Astrocyte (in vitro differentiated cells and primary cell): ENCODE measurements at regions not wholly inside any gene's neighbourhood (a gene's known extent, or its start where the extent isn't known, plus 50 kb on each side); places are given as distances from the start of the nearest gene placed in this dataset.
"Not testable (repeated sequence)": the region's sequence is repeated elsewhere in the genome, so short reads cannot be mapped to it uniquely, and the experiment has no call there.

Experiments used
- DNase-seq: peaks from one replicate; pipeline ENCODE4 v3.0.0-alpha.2; 2010; ENCODE audit warnings: low read depth
- FAIRE-seq: peaks from 2 replicates; lab custom pipeline; 2011; peaks lifted over from hg19 to GRCh38; lab: Jason Lieb, UNC
- H2AFZ ChIP-seq: 2 replicates; pipeline ENCODE4 v1.6.0; 2012; ENCODE audit warnings: low read depth, low read length, inconsistent platforms
- H3K27ac ChIP-seq: 2 replicates; pipeline ENCODE4 v1.5.1; 2011; ENCODE audit warnings: low read depth, low read length, inconsistent platforms
- H3K27me3 ChIP-seq: 2 replicates; pipeline ENCODE4 v1.6.0; 2011; ENCODE audit warnings: low read length, inconsistent platforms; ENCODE audit not compliant: insufficient read depth
- H3K36me3 ChIP-seq: 2 replicates; pipeline ENCODE4 v1.5.1; 2011; ENCODE audit warnings: low read length, inconsistent platforms; ENCODE audit not compliant: insufficient read depth
- H3K4me1 ChIP-seq: 2 replicates; pipeline ENCODE4 v1.5.1; 2011; ENCODE audit warnings: low read length, inconsistent platforms; ENCODE audit not compliant: insufficient read depth
- H3K4me2 ChIP-seq: 2 replicates; pipeline ENCODE4 v1.6.0; 2012; ENCODE audit warnings: low read length, inconsistent platforms
- H3K4me3 ChIP-seq: 2 replicates; pipeline ENCODE4 v1.5.1; 2011; ENCODE audit warnings: low read depth, mild to moderate bottlenecking, low read length, inconsistent platforms; ENCODE audit not compliant: insufficient read depth
- H3K79me2 ChIP-seq: 2 replicates; pipeline ENCODE4 v1.6.0; 2012; ENCODE audit warnings: mild to moderate bottlenecking, low read length, inconsistent platforms; ENCODE audit not compliant: insufficient read depth
- H3K9ac ChIP-seq: 2 replicates; pipeline ENCODE4 v1.6.0; 2012; ENCODE audit warnings: mild to moderate bottlenecking, low read length, inconsistent platforms
- H3K9me3 ChIP-seq: 2 replicates; pipeline ENCODE4 v1.5.1; 2012; ENCODE audit warnings: low read depth, mild to moderate bottlenecking, low read length, inconsistent platforms; ENCODE audit not compliant: insufficient read depth
- H4K20me1 ChIP-seq: 2 replicates; pipeline ENCODE4 v1.6.0; 2012; ENCODE audit warnings: low read length, inconsistent platforms; ENCODE audit not compliant: insufficient read depth
- H3K27ac Mint-ChIP-seq: one replicate; pipeline ENCODE4 v1.8.0; 2021; ENCODE audit warnings: mild to moderate bottlenecking, mixed read lengths; ENCODE audit not compliant: unreplicated experiment
- H3K27me3 Mint-ChIP-seq: one replicate; pipeline ENCODE4 v1.8.0; 2021; ENCODE audit warnings: low read depth, mixed read lengths; ENCODE audit not compliant: unreplicated experiment
- H3K36me3 Mint-ChIP-seq: one replicate; pipeline ENCODE4 v1.8.0; 2021; ENCODE audit warnings: low read depth, mixed read lengths; ENCODE audit not compliant: unreplicated experiment
- H3K4me1 Mint-ChIP-seq: one replicate; pipeline ENCODE4 v1.8.0; 2021; ENCODE audit warnings: low read depth, mixed read lengths; ENCODE audit not compliant: unreplicated experiment
- H3K4me3 Mint-ChIP-seq: one replicate; pipeline ENCODE4 v1.8.0; 2021; ENCODE audit warnings: mild to moderate bottlenecking, moderate library complexity, mixed read lengths; ENCODE audit not compliant: unreplicated experiment
- H3K9me3 Mint-ChIP-seq: one replicate; pipeline ENCODE4 v1.8.0; 2021; ENCODE audit warnings: mild to moderate bottlenecking, mixed read lengths; ENCODE audit not compliant: unreplicated experiment
- EZH2 ChIP-seq: IDR thresholded peaks from 2 replicates; pipeline ENCODE4 v1.6.1; 2012; ENCODE audit warnings: mild to moderate bottlenecking, low read length, inconsistent platforms; ENCODE audit not compliant: insufficient read depth
- TF ChIP-seq, protein P1 (sequence below): IDR thresholded peaks from 2 replicates; pipeline ENCODE4 v1.5.1; 2011; ENCODE audit warnings: low read depth, mild to moderate bottlenecking, inconsistent platforms, low read length, moderate library complexity; ENCODE audit not compliant: insufficient read depth

DNA sequence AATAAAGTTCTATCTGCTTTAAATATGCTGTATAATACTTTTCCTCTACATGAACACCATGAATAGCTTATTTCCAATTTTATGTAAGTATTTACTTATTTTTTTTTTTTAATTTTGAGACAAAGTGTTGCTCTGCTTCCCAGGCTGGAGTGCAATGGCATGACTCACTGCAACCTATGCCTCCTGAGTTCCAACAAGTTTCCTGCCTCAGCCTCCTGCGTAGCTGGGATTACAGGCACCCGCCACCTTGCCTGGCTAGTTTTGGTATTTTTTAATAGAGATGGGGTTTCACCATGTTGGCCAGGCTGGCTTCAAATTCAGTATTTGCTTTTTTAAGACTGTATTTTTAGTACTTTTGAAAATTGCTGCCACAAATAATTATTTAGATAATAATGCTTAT lies 1365.9 kb downstream of the GRIK2 start:
- H3K4me1 Mint-ChIP-seq, result no peaks in the 10 kb centered on the region
- Histone ChIP-seq H2AFZ (no peak overlapping the region), H3K27ac (no peak overlapping the region), H3K4me2 (no peak overlapping the region), H3K9ac (no peak overlapping the region), H3K4me1 (no peaks in the 10 kb centered on the region), H3K27me3 (no peaks in the 10 kb centered on the region), H4K20me1 (no peaks in the 10 kb centered on the region), H3K79me2 (no peaks in the 10 kb centered on the region), H3K36me3 (no peaks in the 10 kb centered on the region), H3K4me3 (no peak overlapping the region), H3K9me3 (no peaks in the 10 kb centered on the region)
- H3K4me3 Mint-ChIP-seq, result no peak overlapping the region
- no peaks in the 10 kb centered on the region for H3K9me3 Mint-ChIP-seq
- no peak overlapping the region for H3K27ac Mint-ChIP-seq
- no peaks in the 10 kb centered on the region for H3K27me3 Mint-ChIP-seq
- FAIRE-seq, result no peak
- DNase-seq, result no peak
- no peaks in the 10 kb centered on the region for H3K36me3 Mint-ChIP-seq
- TF ChIP-seq EZH2, result no peak
- TF ChIP-seq, protein P1, sequence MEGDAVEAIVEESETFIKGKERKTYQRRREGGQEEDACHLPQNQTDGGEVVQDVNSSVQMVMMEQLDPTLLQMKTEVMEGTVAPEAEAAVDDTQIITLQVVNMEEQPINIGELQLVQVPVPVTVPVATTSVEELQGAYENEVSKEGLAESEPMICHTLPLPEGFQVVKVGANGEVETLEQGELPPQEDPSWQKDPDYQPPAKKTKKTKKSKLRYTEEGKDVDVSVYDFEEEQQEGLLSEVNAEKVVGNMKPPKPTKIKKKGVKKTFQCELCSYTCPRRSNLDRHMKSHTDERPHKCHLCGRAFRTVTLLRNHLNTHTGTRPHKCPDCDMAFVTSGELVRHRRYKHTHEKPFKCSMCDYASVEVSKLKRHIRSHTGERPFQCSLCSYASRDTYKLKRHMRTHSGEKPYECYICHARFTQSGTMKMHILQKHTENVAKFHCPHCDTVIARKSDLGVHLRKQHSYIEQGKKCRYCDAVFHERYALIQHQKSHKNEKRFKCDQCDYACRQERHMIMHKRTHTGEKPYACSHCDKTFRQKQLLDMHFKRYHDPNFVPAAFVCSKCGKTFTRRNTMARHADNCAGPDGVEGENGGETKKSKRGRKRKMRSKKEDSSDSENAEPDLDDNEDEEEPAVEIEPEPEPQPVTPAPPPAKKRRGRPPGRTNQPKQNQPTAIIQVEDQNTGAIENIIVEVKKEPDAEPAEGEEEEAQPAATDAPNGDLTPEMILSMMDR, result no peak

DNA sequence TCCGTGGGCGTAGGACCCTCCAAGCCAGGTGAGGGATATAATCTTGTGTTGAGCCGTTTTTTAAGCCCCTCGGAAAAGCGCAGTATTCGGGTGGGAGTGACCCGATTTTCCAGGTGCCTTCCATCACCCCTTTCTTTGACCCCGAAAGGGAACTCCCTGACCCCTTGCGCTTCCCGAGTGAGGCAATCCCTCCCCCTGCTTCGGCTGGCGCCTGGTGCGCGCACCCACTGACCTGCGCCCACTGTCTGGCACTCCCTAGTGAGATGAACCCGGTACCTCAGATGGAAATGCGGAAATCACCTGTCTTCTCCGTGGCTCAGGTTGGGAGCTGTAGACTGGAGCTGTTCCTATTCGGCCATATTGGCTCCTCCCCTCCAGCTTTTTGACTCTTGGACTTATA lies 1365.0 kb downstream of the GRIK2 start:
- H3K9ac ChIP-seq, H3K79me2 ChIP-seq, H2AFZ ChIP-seq, H3K27me3 ChIP-seq, H3K27me3 Mint-ChIP-seq, H3K4me2 ChIP-seq, H3K4me3 ChIP-seq, H3K27ac ChIP-seq, H3K36me3 ChIP-seq, H3K4me1 Mint-ChIP-seq, H3K4me3 Mint-ChIP-seq, FAIRE-seq, H3K27ac Mint-ChIP-seq, H3K36me3 Mint-ChIP-seq, DNase-seq, H3K4me1 ChIP-seq, H4K20me1 ChIP-seq, H3K9me3 Mint-ChIP-seq, H3K9me3 ChIP-seq: not testable (repeated sequence)

DNA sequence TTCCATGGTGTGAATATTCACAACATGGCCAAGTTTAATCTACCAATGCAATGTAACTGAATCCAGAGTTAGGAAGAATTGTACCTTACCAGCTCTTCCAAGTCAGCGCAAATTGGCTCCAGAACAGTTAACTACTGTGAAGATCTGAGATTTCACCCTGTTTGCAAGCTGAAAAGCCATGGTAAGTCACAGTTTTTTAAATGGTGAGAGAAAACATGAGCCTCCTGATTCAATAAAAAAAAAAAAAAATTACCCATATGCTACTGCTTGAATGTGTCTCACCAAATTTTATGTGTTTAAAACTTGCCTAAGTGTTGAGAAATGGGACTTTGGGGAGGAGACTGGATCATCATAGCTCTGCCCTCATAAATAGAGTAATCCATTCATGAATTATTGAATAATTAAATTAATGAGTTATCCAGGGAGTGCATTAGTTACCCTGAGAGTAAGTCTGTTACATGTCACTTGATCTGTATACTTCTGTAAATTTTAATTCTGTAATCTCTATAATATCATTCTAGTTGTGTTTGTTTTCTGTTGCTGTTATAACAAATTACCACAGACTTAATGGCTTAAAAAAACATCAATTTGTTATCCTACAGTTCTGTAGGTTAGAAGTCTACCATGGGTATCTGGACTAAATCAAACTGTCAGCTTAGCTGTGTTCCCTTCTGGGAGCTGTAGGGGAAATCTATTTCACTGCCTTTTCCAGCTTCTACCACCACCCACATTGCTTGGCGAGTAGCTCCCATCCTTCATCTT lies 1355.9 kb downstream of the GRIK2 start:
- H3K4me2 ChIP-seq, result no peak overlapping the region
- no peaks in the 10 kb centered on the region for H3K4me1 ChIP-seq
- no peaks in the 10 kb centered on the region for H3K79me2 ChIP-seq
- H3K27ac ChIP-seq, result no peak overlapping the region
- TF ChIP-seq, protein P1, result no peak
- TF ChIP-seq EZH2, result no peak
- no peaks in the 10 kb centered on the region for H3K27me3 ChIP-seq
- H3K9me3 ChIP-seq, result no peaks in the 10 kb centered on the region
- no peaks in the 10 kb centered on the region for H3K36me3 Mint-ChIP-seq
- no peaks in the 10 kb centered on the region for H3K27me3 Mint-ChIP-seq
- no peaks in the 10 kb centered on the region for H3K4me1 Mint-ChIP-seq
- no peaks in the 10 kb centered on the region for H4K20me1 ChIP-seq
- H3K4me3 ChIP-seq, result no peak overlapping the region
- peaks cover 2% of the 10 kb centered on the region for H3K9me3 Mint-ChIP-seq
- no peak overlapping the region for H3K27ac Mint-ChIP-seq
- H3K4me3 Mint-ChIP-seq, result no peak overlapping the region
- FAIRE-seq (no peak), DNase-seq (no peak)
- no peak overlapping the region for H2AFZ ChIP-seq
- no peak overlapping the region for H3K9ac ChIP-seq
- no peaks in the 10 kb centered on the region for H3K36me3 ChIP-seq
